ENCODE measurements at regions not wholly inside any gene's neighbourhood (a gene's known extent, or its start where the extent isn't known, plus 50 kb on each side); places are given as distances from the start of the nearest gene placed in this dataset.

- DNase-seq: no peak
Measured at GRCh38 chr12:20278276-20278675, 90.1 kb upstream of the PDE3A start.

- DNase-seq: no peak
Measured at GRCh38 chr12:20280515-20280914, 87.8 kb upstream of the PDE3A start.

- DNase-seq: no peak
Measured at GRCh38 chr12:20282401-20282800, 85.9 kb upstream of the PDE3A start.

- DNase-seq: no peak
Measured at GRCh38 chr12:20283482-20283881, 84.9 kb upstream of the PDE3A start.

GRCh38 chr12:20289520-20289919 is 78.8 kb upstream of the PDE3A start:
- DNase-seq: no peak

- DNase-seq: no peak
Measured at GRCh38 chr12:20300457-20300856, 67.9 kb upstream of the PDE3A start.

- DNase-seq: no peak
Measured at GRCh38 chr12:20305470-20305869, 62.9 kb upstream of the PDE3A start.

GRCh38 chr12:20309504-20310148 is 58.7 kb upstream of the PDE3A start:
- DNase-seq: no peak

GRCh38 chr12:20314328-20314727 is 54.0 kb upstream of the PDE3A start:
- no peak for DNase-seq

GRCh38 chr12:20317554-20317953 is 50.8 kb upstream of the PDE3A start:
- DNase-seq: no peak

Measured in NCI-H1048 (cell line).